Left lung (tissue), 4 donors: ENCODE measurements at regions not wholly inside any gene's neighbourhood (a gene's known extent, or its start where the extent isn't known, plus 50 kb on each side); places are given as distances from the start of the nearest gene placed in this dataset.
"Not testable (repeated sequence)": the region's sequence is repeated elsewhere in the genome, so short reads cannot be mapped to it uniquely, and the experiment has no call there.

ENCODE experiments used
- ATAC-seq: fragments of 200-7000 bp; cut with Tn5 transposase; one replicate; pipeline ENCODE4 v1.9.1; 2020; ENCODE audit warnings: moderate library complexity
- DNase-seq, 4 donors: peaks; one replicate each; pipeline ENCODE4 v3.0.0-alpha.2; 2013 to 2020
- H3K27ac ChIP-seq, 2 donors: fragments of 200-600 bp; sonication (generic) in 1 of 2; one replicate each; pipeline versions ENCODE4 v1.5.0 to v1.8.0; 2020 to 2021
- H3K27me3 ChIP-seq, 2 donors: fragments of 200-600 bp; sonication (generic) in 1 of 2; one replicate each; pipeline versions ENCODE4 v1.5.0 to v1.8.0; 2020 to 2021
- H3K36me3 ChIP-seq, 2 donors: fragments of 200-600 bp; sonication (generic) in 1 of 2; one replicate each; pipeline versions ENCODE4 v1.5.0 to v1.8.0; 2020 to 2021
- H3K4me1 ChIP-seq, 2 donors: fragments of 200-600 bp; one replicate each; pipeline ENCODE4 v1.8.0; 2021
- H3K4me3 ChIP-seq, 2 donors: fragments of 200-600 bp; sonication (generic) in 1 of 2; one replicate each; pipeline versions ENCODE4 v1.5.0 to v1.8.0; 2020 to 2021; ENCODE audit warnings: mild to moderate bottlenecking in 1 of 2
- H3K9me3 ChIP-seq, 2 donors: fragments of 200-600 bp; sonication (generic) in 1 of 2; one replicate each; pipeline versions ENCODE4 v1.5.0 to v1.8.0; 2020 to 2021
- intact Hi-C, 2 donors: fragments of 100-400 bp; cut with DNase I; formaldehyde crosslinking; loops; one replicate each; pipeline versions ENCODE4 v1.11.2 to v1.14.2; 2022
- TF ChIP-seq, protein P1 (sequence below), 2 donors: fragments of 200-600 bp; sonication (generic) in 1 of 2; IDR thresholded peaks; one replicate each; pipeline versions ENCODE4 v1.5.0 to v1.8.0; 2021; ENCODE audit warnings: antibody characterized with exemption in 2 of 2
- donor health status: DM: no; HTN: yes; CAD: no.
- donor health status: DM: no; HTN: no; CAD: no.

DNA sequence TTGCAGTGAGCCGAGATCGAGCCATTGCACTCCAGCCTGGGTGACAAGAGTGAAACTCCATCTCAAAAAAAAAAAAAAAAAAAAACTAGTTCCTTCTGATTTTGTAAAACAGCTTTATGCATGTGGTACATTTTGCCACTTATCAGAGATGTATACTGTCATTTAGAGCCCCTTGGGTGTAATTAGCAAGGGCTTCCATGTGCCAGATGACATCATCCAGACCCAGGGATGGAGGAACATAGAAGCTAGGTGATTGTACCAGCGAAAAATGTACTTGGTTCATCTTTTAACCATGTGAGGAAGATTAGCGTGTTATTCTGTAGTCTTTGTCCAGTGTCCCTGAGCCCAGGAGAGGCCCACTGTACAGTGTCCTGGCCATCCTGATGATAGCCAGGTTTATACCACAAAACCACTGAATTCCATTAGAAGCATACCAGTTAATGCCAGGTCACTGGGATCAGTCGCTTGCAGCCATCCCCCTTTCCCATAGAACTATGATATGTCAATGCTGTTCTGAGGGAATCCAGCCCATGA is 239.3 kb upstream of the SGCD start:
- H3K36me3 ChIP-seq: no peaks in the 10 kb centered on the region
- peaks cover 0 to 37% of the 10 kb centered on the region in 2 donors for H3K9me3 ChIP-seq
- H3K27me3 ChIP-seq: no peaks in the 10 kb centered on the region
- no peak overlapping the region for H3K27ac ChIP-seq
- no peak for DNase-seq
- no peaks in the 10 kb centered on the region for H3K4me1 ChIP-seq
- no peak for ATAC-seq
- TF ChIP-seq, protein P1, sequence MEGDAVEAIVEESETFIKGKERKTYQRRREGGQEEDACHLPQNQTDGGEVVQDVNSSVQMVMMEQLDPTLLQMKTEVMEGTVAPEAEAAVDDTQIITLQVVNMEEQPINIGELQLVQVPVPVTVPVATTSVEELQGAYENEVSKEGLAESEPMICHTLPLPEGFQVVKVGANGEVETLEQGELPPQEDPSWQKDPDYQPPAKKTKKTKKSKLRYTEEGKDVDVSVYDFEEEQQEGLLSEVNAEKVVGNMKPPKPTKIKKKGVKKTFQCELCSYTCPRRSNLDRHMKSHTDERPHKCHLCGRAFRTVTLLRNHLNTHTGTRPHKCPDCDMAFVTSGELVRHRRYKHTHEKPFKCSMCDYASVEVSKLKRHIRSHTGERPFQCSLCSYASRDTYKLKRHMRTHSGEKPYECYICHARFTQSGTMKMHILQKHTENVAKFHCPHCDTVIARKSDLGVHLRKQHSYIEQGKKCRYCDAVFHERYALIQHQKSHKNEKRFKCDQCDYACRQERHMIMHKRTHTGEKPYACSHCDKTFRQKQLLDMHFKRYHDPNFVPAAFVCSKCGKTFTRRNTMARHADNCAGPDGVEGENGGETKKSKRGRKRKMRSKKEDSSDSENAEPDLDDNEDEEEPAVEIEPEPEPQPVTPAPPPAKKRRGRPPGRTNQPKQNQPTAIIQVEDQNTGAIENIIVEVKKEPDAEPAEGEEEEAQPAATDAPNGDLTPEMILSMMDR (IDR thresholded peaks at IDR 0.05): no peak
- intact Hi-C loops: no loop called here
- no peak overlapping the region for H3K4me3 ChIP-seq

DNA sequence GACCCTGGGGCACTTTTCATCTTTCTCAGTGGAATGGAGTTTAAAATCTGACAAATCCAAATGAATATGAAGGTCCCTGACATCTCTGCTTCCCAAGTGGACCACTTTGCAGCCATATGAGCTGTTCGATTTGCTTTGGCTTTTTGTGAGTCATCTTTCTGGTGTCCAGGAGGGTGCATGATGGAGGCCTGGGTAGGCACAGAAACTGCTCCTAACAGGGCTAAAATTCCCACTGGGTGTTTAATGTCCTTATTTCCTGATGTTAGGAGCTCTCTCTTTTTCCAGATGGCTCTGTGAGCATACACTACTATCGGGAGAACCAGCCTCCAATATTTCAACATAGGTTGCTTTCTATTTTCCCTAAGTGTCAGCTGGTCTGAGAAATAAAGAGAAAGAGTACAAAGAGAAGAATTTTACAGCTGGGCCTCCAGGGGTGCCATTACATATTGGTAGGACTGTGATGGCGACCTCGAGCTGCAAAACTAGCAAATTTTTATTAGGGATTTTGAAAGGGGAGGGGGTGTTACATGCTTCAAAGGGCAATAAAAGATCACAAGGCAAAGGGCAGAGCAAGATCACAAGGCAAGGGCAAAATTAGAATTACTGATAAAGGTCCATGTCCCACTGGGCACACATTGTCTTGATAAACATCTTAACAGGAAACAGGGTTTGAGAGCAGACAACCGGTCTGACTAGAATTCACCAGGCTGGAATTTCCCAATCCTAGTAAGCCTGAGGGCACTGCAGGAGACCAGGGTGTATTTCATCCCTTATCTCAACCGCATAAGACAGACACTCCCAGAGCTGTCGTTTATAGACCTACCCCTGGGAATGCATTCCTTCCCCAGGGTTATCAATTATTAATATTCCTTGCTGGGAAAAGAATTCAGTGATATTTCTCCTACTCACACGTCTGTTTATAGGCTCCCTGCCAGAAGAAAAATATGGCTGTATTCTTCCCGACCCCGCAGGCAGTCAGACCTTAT is 236.7 kb upstream of the SGCD start:
- ATAC-seq, H3K36me3 ChIP-seq, H3K4me3 ChIP-seq, H3K27ac ChIP-seq, DNase-seq, intact Hi-C loops, H3K4me1 ChIP-seq, H3K27me3 ChIP-seq: not testable (repeated sequence)
- H3K9me3 ChIP-seq: peaks cover 0 to 37% of the 10 kb centered on the region in 2 donors

DNA sequence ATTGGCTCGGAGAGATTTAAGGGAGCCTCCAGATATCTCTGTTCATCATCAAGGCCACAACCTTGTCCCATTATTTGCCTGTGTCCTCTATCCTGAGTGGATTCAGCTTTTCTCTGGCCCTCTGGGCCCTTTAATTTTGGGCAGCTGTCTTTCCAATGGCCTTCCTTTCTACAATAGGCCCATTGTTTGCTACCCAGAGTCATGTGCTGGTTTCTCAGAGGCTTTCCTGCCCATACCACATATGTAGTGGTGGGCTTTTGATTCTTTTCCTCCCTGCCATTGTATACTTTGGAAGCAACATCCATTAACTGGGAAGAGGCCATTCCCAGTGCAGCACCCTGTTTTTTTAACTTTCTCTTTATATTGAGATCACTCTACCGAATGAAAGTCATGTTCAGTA is 233.9 kb upstream of the SGCD start:
- peaks cover 0 to 31% of the 10 kb centered on the region in 2 donors for H3K9me3 ChIP-seq
- H3K27me3 ChIP-seq: no peaks in the 10 kb centered on the region
- H3K27ac ChIP-seq: no peak overlapping the region
- TF ChIP-seq, protein P1 (IDR thresholded peaks at IDR 0.05): no peak
- intact Hi-C loops: no loop called here
- DNase-seq (no peak), ATAC-seq (no peak)
- no peaks in the 10 kb centered on the region for H3K4me1 ChIP-seq
- H3K4me3 ChIP-seq: no peak overlapping the region
- H3K36me3 ChIP-seq: no peaks in the 10 kb centered on the region

DNA sequence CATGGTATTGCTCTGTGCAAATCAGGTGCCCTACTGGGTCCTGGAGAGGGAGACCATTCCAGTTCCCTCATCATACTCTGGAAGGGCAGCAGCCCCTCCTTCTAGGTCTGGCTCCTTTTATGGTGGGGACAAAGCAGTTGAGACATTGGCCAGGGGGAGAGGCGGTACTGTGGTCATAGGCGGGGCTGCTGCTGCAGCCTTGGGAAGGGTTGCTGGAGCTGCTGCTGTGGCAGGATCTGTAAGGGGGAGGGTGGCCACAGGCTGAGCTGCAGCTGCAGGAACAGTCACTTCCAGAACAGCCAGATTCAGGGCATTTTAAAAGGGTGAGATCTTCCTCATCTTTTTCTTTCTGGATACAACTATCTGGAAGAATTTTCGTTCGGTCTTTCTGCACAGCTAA is 233.0 kb upstream of the SGCD start:
- Histone ChIP-seq H3K36me3 (no peaks in the 10 kb centered on the region), H3K27me3 (no peaks in the 10 kb centered on the region), H3K4me3 (no peak overlapping the region), H3K4me1 (no peaks in the 10 kb centered on the region), H3K27ac (no peak overlapping the region), H3K9me3 (peaks cover 0 to 29% of the 10 kb centered on the region in 2 donors)
- intact Hi-C loops: no loop called here
- ATAC-seq: no peak
- TF ChIP-seq, protein P1 (IDR thresholded peaks at IDR 0.05): no peak
- DNase-seq: no peak

DNA sequence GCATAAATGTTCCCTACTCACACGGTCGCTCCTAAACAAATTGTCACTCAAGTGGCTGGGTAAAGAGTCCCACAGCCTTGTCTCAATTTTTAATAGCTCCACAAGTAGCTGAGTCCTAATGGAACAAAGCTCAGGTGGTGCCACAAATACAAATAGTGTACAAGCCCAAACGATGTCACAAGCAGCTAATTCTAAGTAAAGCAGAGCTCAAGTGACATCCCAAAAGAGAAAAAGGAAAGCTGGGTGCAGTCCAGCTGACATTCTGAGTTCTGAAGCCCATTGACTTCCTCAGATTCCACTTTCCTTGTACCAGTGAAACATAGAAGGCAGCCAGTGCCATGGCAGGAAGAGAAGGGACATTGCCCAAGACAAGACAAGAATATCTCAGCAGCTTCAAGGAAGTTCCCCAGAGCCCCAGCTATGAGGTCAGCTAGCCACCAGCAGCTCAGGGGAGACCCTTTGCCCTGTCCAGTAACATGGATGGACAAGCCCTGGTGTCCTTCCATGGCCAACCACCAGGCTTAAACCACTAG is 231.2 kb upstream of the SGCD start:
- Histone ChIP-seq H3K27me3 (no peaks in the 10 kb centered on the region), H3K4me3 (no peak overlapping the region), H3K36me3 (no peaks in the 10 kb centered on the region), H3K4me1 (no peaks in the 10 kb centered on the region), H3K27ac (no peak overlapping the region), H3K9me3 (peaks cover 0 to 14% of the 10 kb centered on the region in 2 donors)
- TF ChIP-seq, protein P1 (IDR thresholded peaks at IDR 0.05): no peak
- ATAC-seq: no peak
- no peak for DNase-seq
- intact Hi-C loops: no loop called here
